Vagina (tissue), 2 donors: ENCODE measurements at regions not wholly inside any gene's neighbourhood (a gene's known extent, or its start where the extent isn't known, plus 50 kb on each side); places are given as distances from the start of the nearest gene placed in this dataset.

Source experiments
- POLR2AphosphoS5 ChIP-seq, 2 donors: sonication (generic); formaldehyde crosslinking; IDR thresholded peaks; one replicate each; pipeline ENCODE4 v1.9.0; 2017; ENCODE audit warnings: antibody characterized with exemption in 2 of 2, mild to moderate bottlenecking in 2 of 2, low read depth in 1 of 2; ENCODE audit not compliant: insufficient read depth in 1 of 2
- TF ChIP-seq, protein P1 (sequence below), 3 experiments: fragments of 450-650 bp in 2 of 3; fragments of 200-600 bp in 1 of 3; sonication (generic) in 1 of 3; IDR thresholded peaks; one replicate each; pipeline ENCODE4 v1.5.1; 2017 to 2019; ENCODE audit warnings: antibody characterized with exemption in 3 of 3, mild to moderate bottlenecking in 2 of 3, moderate library complexity in 2 of 3

DNA sequence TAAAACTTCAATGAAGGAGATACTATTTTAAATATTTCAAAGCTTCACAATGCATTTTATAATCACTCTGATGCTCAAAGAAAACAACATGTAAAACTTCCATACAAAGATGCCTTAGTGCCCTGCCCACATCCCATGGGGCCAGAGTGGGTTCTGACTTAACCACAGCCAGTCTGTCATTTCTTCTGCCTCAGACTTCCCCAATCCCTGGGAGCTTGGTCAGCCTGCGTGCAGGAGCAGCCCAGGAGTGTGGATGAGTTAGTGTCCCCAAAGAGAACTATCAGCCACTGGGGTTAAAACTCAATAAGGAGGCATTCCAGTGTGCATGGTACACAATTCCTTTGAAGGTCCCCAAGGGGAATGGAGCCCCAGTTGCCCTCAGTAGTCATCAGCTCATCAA, 100.3 kb downstream of the PTCSC3 start:
- TF ChIP-seq, protein P1, sequence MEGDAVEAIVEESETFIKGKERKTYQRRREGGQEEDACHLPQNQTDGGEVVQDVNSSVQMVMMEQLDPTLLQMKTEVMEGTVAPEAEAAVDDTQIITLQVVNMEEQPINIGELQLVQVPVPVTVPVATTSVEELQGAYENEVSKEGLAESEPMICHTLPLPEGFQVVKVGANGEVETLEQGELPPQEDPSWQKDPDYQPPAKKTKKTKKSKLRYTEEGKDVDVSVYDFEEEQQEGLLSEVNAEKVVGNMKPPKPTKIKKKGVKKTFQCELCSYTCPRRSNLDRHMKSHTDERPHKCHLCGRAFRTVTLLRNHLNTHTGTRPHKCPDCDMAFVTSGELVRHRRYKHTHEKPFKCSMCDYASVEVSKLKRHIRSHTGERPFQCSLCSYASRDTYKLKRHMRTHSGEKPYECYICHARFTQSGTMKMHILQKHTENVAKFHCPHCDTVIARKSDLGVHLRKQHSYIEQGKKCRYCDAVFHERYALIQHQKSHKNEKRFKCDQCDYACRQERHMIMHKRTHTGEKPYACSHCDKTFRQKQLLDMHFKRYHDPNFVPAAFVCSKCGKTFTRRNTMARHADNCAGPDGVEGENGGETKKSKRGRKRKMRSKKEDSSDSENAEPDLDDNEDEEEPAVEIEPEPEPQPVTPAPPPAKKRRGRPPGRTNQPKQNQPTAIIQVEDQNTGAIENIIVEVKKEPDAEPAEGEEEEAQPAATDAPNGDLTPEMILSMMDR (IDR thresholded peaks at IDR 0.05): no peak
- no peak for TF ChIP-seq POLR2AphosphoS5 (IDR thresholded peaks at IDR 0.05; ENCODE audit: insufficient read depth in 1 of 2, low read depth in 1 of 2)
